ELF-1 (cell line): ENCODE measurements at regions not wholly inside any gene's neighbourhood (a gene's known extent, or its start where the extent isn't known, plus 50 kb on each side); places are given as distances from the start of the nearest gene placed in this dataset.
"Not testable (repeated sequence)": the region's sequence is repeated elsewhere in the genome, so short reads cannot be mapped to it uniquely, and the experiment has no call there.

ENCODE experiments used
- DNase-seq: peaks from one replicate; pipeline ENCODE4 v3.0.0-alpha.2; 2016; ENCODE audit warnings: low read depth, low spot score

DNA sequence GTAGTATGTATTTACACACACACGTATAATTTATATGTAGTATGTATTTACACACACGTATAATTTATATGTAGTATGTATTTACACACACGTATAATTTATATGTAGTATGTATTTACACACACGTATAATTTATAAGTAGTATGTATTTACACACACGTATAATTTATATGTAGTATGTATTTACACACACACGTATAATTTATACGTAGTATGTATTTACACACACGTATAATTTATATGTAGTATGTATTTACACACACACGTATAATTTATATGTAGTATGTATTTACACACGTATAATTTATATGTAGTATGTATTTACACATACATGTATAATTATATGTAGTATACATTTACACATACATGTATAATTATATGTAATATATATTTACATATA, 398.5 kb upstream of the CRIM1 start:
- DNase-seq = not testable (repeated sequence)

- DNase-seq = no peak
These were observed 409.1 kb upstream of the CRIM1 start for GRCh38 chr2:35946478-35946877.

GRCh38 chr2:35938838-35939237, 416.7 kb upstream of the CRIM1 start:
- no peak for DNase-seq

GRCh38 chr2:35933031-35933430, 422.5 kb upstream of the CRIM1 start:
- DNase-seq = no peak

DNA sequence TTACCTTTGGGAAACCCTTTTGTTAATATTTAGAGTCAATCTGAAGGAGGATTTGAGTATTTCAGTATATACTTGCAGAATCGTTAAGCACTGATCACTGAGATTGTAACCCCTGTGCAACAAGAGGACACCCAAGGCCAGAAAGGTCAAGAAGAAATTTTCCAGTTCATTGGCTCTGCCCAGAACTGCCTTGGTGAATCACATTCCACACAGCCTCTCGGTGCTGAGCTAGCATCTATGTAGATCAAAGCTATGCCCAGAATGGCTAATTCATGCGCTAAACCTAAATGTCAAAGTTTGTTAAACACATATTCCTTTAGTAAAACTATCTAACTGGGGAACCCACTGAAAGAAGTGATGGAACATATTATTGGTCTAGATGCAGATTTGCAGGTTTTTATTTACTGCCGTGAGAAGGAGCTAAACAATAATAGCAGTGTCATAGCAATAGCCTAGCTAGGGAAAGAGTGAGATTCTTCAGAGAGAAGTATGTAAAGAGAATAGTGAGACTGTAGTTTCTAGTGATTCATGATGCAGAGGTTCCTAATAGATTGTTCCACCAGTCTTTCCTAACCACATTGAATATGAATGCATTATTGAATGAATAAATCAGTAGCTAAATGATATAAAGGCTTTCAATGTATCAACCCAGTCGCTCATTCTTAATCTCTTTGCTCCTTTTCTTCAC, 423.2 kb upstream of the CRIM1 start:
- DNase-seq = no peak

GRCh38 chr2:35931626-35932025, 424.0 kb upstream of the CRIM1 start:
- DNase-seq = no peak

DNA sequence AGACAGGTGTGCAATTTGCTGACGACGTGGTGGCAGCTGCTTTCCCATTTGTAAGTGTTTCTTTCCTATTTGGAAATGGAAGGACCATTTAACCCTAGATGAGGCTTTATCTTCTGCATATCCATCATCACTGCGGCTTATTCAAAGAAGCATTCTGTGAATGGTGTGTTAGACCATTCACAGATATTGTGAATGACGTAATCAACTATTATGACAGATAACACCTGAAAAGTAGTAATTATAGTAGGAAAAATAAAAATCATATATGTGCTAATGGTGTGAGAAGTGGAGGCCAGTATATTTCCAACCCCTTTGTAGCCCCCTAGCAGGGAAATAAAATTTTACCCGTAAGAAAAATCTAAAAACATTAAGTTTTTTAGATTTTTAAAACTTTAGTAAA, 424.5 kb upstream of the CRIM1 start:
- no peak for DNase-seq

- no peak for DNase-seq
These were observed 426.0 kb upstream of the CRIM1 start for GRCh38 chr2:35929551-35929950.

GRCh38 chr2:35920061-35920460, 435.5 kb upstream of the CRIM1 start:
- DNase-seq = no peak

DNA sequence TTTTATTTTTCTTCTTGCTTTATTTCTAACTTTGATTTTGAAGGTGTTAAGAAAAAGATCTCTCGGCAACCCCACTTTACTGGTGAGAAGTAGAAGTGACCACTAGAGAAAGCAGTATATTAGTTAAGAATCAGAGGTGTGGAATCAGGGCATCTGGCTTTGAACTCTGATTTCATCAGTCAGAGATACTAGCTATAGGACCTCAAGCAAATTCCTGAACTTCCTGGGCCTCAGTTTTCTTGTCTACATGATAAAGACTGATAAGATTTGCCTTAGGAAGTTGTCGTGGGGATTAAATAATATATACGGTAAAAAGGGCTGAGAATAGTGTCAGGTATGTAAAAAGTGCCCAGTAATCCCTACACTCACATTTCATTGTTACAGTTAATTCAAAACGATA, 440.3 kb upstream of the CRIM1 start:
- DNase-seq = no peak

DNA sequence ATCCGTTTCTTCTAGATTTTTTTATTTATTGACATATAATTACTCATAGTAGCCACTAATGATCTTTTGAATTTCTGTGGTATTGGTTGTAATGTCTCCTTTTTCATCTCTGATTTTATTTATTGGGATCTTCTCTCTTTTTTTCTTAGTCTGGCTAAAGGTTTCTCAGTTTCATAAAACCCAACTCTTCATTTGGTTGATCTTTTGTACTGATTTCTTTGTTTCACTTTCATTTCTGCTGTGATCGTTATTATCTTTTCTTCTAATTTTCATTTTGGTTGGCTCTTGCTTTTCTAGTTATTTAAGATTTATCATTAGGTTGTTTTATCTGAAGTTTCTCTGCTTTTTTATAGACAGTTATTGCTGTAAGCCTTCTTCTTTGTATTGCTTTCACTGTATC, 463.6 kb upstream of the CRIM1 start:
- DNase-seq = no peak

GRCh38 chr2:35891528-35891927, 464.1 kb upstream of the CRIM1 start:
- no peak for DNase-seq

DNA sequence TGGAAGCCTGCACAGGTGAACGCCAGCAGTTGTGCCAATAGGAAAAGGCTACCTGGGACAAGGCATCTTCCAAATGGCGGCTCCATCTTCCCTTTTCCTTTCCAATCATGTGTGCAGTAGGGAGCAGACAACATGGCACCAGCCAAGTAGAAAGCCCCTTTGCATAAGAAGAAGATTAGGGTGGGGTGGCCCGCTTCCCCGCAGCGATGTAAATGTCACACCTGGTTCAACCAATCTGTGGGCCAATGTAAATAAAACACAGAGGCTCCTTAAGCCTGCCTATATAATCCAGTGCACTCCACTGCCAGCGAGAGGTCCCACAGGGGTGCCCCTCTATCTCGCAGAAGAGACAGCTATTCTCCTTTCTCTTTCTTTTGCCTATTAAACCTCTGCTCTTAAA, 468.4 kb upstream of the CRIM1 start:
- no peak for DNase-seq

DNA sequence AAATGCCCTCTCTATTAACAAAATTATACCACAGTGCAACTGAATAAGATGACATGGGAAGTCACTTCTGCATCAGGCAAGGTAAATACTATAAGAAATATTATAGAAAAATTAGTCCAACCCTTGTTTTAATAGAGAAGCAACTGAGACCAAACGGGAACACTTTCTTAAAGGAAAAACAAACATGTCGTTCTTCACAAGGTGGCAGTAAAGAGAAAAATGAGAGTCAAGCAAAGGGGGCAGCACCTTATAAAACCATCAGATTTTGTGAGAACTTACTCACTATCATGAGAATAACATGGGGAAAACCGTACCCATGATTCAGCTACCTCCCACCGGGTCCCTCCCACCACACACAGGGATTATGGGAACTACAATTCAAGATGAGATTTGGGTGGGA, 481.7 kb upstream of the CRIM1 start:
- DNase-seq = no peak

DNA sequence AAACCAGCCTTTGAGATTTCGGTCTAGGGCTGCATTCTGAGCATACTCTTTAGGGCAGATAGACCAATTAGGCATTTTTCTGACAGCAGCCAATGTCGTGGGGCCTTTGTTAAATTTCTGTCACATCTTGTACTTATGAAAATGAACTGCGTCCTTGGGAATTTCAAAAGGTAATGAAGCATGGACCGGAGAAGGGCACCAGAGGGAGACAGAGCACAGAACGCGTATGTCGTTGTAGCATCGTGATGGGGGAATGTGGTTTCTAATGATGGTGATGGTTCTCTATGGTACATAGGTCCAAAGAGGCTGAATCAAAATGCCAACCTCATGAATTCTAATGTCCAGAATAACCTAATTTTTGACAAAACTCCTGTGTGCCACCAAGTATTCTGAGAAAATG, 483.9 kb upstream of the CRIM1 start:
- no peak for DNase-seq

DNA sequence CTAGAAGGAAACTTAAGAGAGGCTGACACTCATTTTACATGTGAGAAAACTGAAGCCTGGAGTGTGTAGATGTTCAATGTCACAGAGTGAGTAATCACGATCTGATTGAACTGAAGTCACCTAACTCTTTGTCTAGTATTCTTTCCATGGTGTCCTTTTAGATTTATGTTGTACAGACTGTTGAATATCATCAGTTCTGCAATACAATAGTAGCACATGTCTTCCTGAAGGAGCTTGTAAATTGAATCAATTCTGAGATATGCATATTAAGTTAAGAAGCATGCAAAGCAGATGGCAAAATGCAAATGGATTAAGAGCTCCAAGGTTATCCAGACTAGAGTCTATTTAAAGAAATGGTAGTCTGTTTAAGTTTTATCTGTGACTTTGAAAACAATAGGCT, 484.9 kb upstream of the CRIM1 start:
- DNase-seq = no peak

DNA sequence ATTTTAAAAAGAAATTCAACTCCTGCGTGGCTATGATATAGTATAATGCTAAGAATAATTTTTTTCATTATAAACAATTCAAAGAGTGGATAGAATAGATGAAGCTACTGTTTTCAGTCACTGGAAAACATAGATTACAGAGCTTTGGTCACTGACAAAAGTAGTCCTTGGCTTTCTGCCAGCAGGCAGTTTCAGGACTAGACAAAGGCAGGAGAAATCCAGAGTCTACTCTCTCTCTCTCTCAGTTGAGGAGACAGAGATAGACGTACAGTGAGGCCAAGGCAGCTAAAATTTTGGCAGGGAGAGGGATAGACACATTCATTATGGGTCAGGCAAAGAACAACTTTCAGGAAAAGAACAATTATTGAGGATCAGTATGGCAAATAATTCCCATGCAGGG, 491.4 kb upstream of the CRIM1 start:
- no peak for DNase-seq

- DNase-seq = no peak
These were observed 497.4 kb upstream of the CRIM1 start for GRCh38 chr2:35858216-35858615.

- DNase-seq = no peak
These were observed 498.1 kb upstream of the CRIM1 start for GRCh38 chr2:35857498-35857897.

- no peak for DNase-seq
These were observed 524.2 kb upstream of the CRIM1 start for GRCh38 chr2:35831385-35831784.

DNA sequence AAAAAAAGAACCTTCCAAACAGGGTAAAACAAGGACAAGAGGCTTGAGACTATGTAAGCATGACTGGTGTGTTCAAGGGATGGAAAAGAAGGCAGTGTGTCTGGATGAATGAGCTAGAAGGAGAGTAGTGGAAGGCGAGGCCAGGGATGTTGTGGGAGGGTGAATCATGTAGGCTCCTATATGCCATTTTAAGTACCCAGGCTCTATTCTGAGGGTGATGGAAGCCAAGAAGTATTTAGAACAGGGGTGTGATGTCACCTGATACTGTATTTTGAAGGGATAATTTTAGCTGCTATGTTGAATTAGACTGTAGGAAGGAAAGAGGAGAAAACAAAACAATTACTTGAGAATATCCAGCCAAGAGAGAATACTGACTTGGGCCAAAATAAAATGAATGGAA, 524.7 kb upstream of the CRIM1 start:
- no peak for DNase-seq

GRCh38 chr2:35827086-35827485, 528.5 kb upstream of the CRIM1 start:
- no peak for DNase-seq

GRCh38 chr2:35822716-35823115, 532.9 kb upstream of the CRIM1 start:
- peak; percentile 11 for DNase-seq

- peak; percentile 50 for DNase-seq
These were observed 533.9 kb upstream of the CRIM1 start for GRCh38 chr2:35821675-35822074.
